Pancreas (tissue), 10 donors: ENCODE measurements at regions not wholly inside any gene's neighbourhood (a gene's known extent, or its start where the extent isn't known, plus 50 kb on each side); places are given as distances from the start of the nearest gene placed in this dataset.

Source experiments
- ATAC-seq, 4 donors: fragments of 200-7000 bp; cut with Tn5 transposase; one replicate each; pipeline versions ENCODE4 v1.8.0 to v1.9.1; 2020; ENCODE audit warnings: mild to moderate bottlenecking in 4 of 4, moderate library complexity in 4 of 4
- DNase-seq, 6 donors: peaks; one replicate each; pipeline ENCODE4 v3.0.0-alpha.2; 2020
- FAIRE-seq: peaks from 2 replicates; lab custom pipeline; 2012; peaks lifted over from hg19 to GRCh38; lab: Jason Lieb, UNC
- H3K27ac ChIP-seq, 4 donors: fragments of 200-600 bp; sonication (generic); 1 replicate in 3 of 4; 2 replicates in 1 of 4; pipeline versions ENCODE4 v1.5.0 to v1.8.0; 2020
- H3K27me3 ChIP-seq, 4 donors: fragments of 200-600 bp; one replicate each; pipeline ENCODE4 v1.8.0; 2021
- H3K36me3 ChIP-seq, 3 donors: fragments of 200-600 bp; sonication (generic) in 1 of 3; one replicate each; pipeline versions ENCODE4 v1.5.0 to v1.8.0; 2020 to 2021
- H3K4me1 ChIP-seq, 3 donors: fragments of 200-600 bp; one replicate each; pipeline ENCODE4 v1.8.0; 2021
- H3K4me3 ChIP-seq, 4 donors: fragments of 200-600 bp; sonication (generic) in 2 of 4; one replicate each; pipeline versions ENCODE4 v1.5.0 to v1.8.0; 2020 to 2021
- H3K9me3 ChIP-seq, 4 donors: fragments of 200-600 bp; one replicate each; pipeline ENCODE4 v1.8.0; 2021
- WGBS, 2 donors: extraction: QIAGEN DNeasy Blood & Tissue Kit; methylation state at CpG; one replicate each; pipeline ENCODE4 v1.1.7; 2013; 5-methylcytosine and 5-hydroxymethylcytosine counted together
- intact Hi-C, 3 donors: fragments of 100-400 bp; cut with DNase I; formaldehyde crosslinking; loops; one replicate each; pipeline versions ENCODE4 v1.11.1 to v1.14.2; 2022
- TF ChIP-seq, protein P1 (sequence below), 4 donors: fragments of 200-600 bp; sonication (generic) in 3 of 4; IDR thresholded peaks; one replicate each; pipeline versions ENCODE4 v1.5.0 to v1.8.0; 2021; ENCODE audit warnings: antibody characterized with exemption in 4 of 4
- donor health status: healthy with polysubstance abuse.
- donor health status: DM: no; HTN: no; CAD: no; lungs with moderate emphysema.
- donor health status: DM: no; HTN: no; CAD: no.
- donor health status: control.
- donor health status: control.
- donor health status: Bipolar disorder and iron deficiency.
- donor health status: DM: yes; HTN: yes; CAD: no.
- donor health status: DM: no; HTN: no; CAD: no.
- donor health status: DM: no; HTN: no; CAD: no.
- donor health status: DM: yes; HTN: yes; CAD: no.

- intact Hi-C loops: no loop called here
Observed at GRCh38 chr7:17600340-17600752, 301.9 kb downstream of the AHR start.

DNA sequence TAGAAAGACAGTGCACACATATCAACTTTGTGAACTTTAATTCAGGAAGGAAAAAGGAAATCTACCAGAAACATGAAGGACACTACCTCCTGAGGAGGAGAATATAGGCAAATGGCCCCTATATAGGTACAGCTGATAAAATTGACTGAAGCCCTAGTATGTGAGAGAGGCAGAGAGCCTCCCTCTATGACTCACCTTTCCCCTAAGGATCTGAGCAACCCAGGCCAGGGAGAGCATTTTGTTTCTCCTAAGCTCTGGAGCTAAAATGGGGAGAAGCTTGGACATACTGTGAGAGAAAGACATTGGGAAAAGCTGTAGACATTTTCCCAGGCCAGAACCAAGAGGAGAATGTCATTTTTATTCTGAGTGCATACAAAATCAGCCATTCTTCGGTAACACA is 303.5 kb downstream of the AHR start:
- Histone ChIP-seq H3K4me3 (no peak overlapping the region), H3K27me3 (no peaks in the 10 kb centered on the region), H3K27ac (no peak overlapping the region), H3K36me3 (no peaks in the 10 kb centered on the region), H3K4me1 (peaks cover 0 to 3% (median 0%) of the 10 kb centered on the region in 3 donors), H3K9me3 (no peaks in the 10 kb centered on the region)
- TF ChIP-seq, protein P1, sequence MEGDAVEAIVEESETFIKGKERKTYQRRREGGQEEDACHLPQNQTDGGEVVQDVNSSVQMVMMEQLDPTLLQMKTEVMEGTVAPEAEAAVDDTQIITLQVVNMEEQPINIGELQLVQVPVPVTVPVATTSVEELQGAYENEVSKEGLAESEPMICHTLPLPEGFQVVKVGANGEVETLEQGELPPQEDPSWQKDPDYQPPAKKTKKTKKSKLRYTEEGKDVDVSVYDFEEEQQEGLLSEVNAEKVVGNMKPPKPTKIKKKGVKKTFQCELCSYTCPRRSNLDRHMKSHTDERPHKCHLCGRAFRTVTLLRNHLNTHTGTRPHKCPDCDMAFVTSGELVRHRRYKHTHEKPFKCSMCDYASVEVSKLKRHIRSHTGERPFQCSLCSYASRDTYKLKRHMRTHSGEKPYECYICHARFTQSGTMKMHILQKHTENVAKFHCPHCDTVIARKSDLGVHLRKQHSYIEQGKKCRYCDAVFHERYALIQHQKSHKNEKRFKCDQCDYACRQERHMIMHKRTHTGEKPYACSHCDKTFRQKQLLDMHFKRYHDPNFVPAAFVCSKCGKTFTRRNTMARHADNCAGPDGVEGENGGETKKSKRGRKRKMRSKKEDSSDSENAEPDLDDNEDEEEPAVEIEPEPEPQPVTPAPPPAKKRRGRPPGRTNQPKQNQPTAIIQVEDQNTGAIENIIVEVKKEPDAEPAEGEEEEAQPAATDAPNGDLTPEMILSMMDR (IDR thresholded peaks at IDR 0.05): no peak
- FAIRE-seq (no peak), DNase-seq (no peak), ATAC-seq (no peak)
- WGBS, 2 donors: 72 to 74% methylated on average over 1 of the region's 1 CpG
- intact Hi-C loops: no loop called here

More at GRCh38 chr7:17600340-17600752, 301.9 kb downstream of the AHR start:
- TF ChIP-seq, protein P1 (IDR thresholded peaks at IDR 0.05): no peak
- FAIRE-seq (no peak), DNase-seq (no peak), ATAC-seq (peak in 3 of 4 donors; percentile 56 to 81 (median 79))
- Histone ChIP-seq H3K9me3 (no peaks in the 10 kb centered on the region), H3K27me3 (no peaks in the 10 kb centered on the region), H3K36me3 (no peaks in the 10 kb centered on the region), H3K4me3 (no peak overlapping the region), H3K4me1 (peaks cover 0 to 3% (median 0%) of the 10 kb centered on the region in 3 donors), H3K27ac (no peak overlapping the region)
- 61 to 76% methylated on average over 2 of the region's 2 CpGs for WGBS, 2 donors

GRCh38 chr7:17608114-17608833 is 309.8 kb downstream of the AHR start:
- H3K4me1 ChIP-seq: no peaks in the 10 kb centered on the region
- TF ChIP-seq, protein P1 (IDR thresholded peaks at IDR 0.05): no peak
- no peaks in the 10 kb centered on the region for H3K36me3 ChIP-seq
- intact Hi-C loops: no loop called here
- FAIRE-seq (no peak), DNase-seq (no peak), ATAC-seq (no peak)
- H3K4me3 ChIP-seq: no peak overlapping the region
- H3K27me3 ChIP-seq: no peaks in the 10 kb centered on the region
- H3K9me3 ChIP-seq: no peaks in the 10 kb centered on the region
- H3K27ac ChIP-seq: no peak overlapping the region
- 44 to 57% methylated on average over 1 of the region's 1 CpG for WGBS, 2 donors

DNA sequence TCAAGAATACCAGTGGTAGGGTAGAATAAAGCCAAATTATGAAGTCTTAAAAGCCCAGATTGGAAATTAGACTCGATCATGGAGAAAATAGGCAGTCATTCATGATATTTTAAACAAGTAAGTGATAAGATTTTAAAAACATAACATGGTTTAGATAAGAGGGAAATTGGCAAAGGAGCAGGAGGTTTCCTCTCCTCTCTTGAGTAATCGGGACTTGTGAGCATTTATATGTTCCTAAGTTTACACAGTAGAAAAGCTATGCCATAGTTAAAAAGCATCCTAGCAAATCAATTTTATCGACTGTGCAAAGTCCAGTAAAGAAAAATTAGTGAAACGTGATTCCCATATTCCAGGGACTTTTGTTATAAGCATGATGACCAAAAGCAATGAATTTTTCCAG is 313.2 kb downstream of the AHR start:
- ATAC-seq (no peak), FAIRE-seq (no peak), DNase-seq (no peak)
- Histone ChIP-seq H3K27me3 (no peaks in the 10 kb centered on the region), H3K36me3 (no peaks in the 10 kb centered on the region), H3K4me1 (no peaks in the 10 kb centered on the region), H3K4me3 (no peak overlapping the region), H3K27ac (no peak overlapping the region), H3K9me3 (no peaks in the 10 kb centered on the region)
- 24 to 32% methylated on average over 4 of the region's 4 CpGs for WGBS, 2 donors
- TF ChIP-seq, protein P1 (IDR thresholded peaks at IDR 0.05): no peak
- intact Hi-C loops: no loop called here

DNA sequence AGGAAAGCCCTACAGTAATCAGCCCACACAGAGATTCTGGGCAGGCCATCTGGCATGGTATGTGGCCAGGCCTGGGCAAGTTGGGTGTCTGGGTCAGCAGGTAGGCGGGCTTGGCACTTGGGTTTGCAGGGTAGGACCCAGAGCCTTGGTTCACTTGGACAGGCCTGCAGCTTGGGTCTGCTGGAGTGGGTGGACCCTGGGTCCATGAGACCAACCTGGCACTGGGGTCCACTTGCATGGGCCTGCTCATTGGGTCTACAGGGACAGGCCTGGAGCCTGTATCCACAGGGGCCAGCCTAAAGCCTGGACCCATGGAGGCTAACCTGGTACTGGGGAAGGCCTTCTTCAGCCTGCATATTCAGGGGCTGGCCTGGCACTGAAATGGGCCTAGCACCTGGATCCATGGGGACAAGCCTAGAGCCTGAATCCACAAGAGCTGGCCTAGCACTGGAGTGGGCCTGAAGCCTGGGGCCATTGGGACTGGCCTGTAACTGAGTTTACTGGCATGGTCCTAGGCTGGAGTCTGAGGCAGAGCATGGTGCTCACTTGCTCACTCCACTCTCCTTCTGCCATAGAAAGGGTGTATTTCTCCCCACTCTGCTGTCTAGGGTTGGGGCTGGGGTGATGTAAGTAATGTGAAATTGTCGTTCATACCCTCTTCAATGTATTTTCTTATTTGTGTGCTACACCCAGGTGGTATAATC is 315.0 kb downstream of the AHR start:
- DNase-seq (peak in 2 of 6 donors; percentile 9 to 29), ATAC-seq (no peak), FAIRE-seq (no peak)
- TF ChIP-seq, protein P1 (IDR thresholded peaks at IDR 0.05): no peak
- H3K4me3 ChIP-seq: no peak overlapping the region
- intact Hi-C loops: no loop called here
- no peaks in the 10 kb centered on the region for H3K36me3 ChIP-seq
- H3K9me3 ChIP-seq: no peaks in the 10 kb centered on the region
- no peaks in the 10 kb centered on the region for H3K27me3 ChIP-seq
- H3K4me1 ChIP-seq: no peaks in the 10 kb centered on the region
- 87 to 94% methylated on average over 2 of the region's 2 CpGs for WGBS, 2 donors
- H3K27ac ChIP-seq: no peak overlapping the region
